SK-N-SH treated with all-trans-retinoic acid at 6 μM for 48 hours (cell line): ENCODE measurements at regions not wholly inside any gene's neighbourhood (a gene's known extent, or its start where the extent isn't known, plus 50 kb on each side); places are given as distances from the start of the nearest gene placed in this dataset.

ENCODE experiments used
- ATAC-seq: fragments of 200-7000 bp; cut with Tn5 transposase; 3 replicates; pipeline ENCODE4 v1.9.1; 2020; ENCODE audit warnings: mild to moderate bottlenecking, moderate library complexity
- ARNTL ChIP-seq: fragments of 450-650 bp; formaldehyde crosslinking; IDR thresholded peaks from 2 replicates; pipeline ENCODE4 v1.5.0; 2020; ENCODE audit warnings: low read depth, mild to moderate bottlenecking, moderate library complexity, borderline replicate concordance
- BACH2 ChIP-seq: fragments of 250-450 bp; sonication (Bioruptor Pico); IDR thresholded peaks from 2 replicates; pipeline ENCODE4 v1.9.0; 2021; ENCODE audit warnings: mild to moderate bottlenecking, borderline replicate concordance
- CREB5 ChIP-seq: fragments of 250-450 bp; sonication (Bioruptor Pico); IDR thresholded peaks from 2 replicates; pipeline ENCODE4 v1.5.1; 2020; ENCODE audit warnings: low read depth, mild to moderate bottlenecking, moderate library complexity
- ESRRG ChIP-seq: fragments of 250-450 bp; sonication (Bioruptor Pico); IDR thresholded peaks from 2 replicates; pipeline ENCODE4 v1.6.1; 2021; ENCODE audit warnings: mild to moderate bottlenecking
- GLIS3 ChIP-seq: fragments of 250-450 bp; sonication (Bioruptor Pico); IDR thresholded peaks from 2 replicates; pipeline ENCODE4 v1.5.0; 2020; ENCODE audit warnings: mild to moderate bottlenecking, moderate library complexity
- OSR1 ChIP-seq: fragments of 250-450 bp; sonication (Bioruptor Pico); IDR thresholded peaks from 2 replicates; pipeline ENCODE4 v1.8.0; 2022; ENCODE audit warnings: moderate library complexity, mild to moderate bottlenecking, inconsistent platforms
- PATZ1 ChIP-seq: fragments of 250-450 bp; sonication (Bioruptor Pico); IDR thresholded peaks from 2 replicates; pipeline ENCODE4 v1.8.0; 2020; ENCODE audit warnings: mild to moderate bottlenecking, moderate library complexity, borderline replicate concordance
- POU6F1 ChIP-seq: fragments of 250-450 bp; sonication (Bioruptor Pico); IDR thresholded peaks from 2 replicates; pipeline ENCODE4 v1.8.0; 2021; ENCODE audit warnings: low read depth, mild to moderate bottlenecking, moderate library complexity, borderline replicate concordance
- PPARA ChIP-seq: fragments of 250-450 bp; sonication (Bioruptor Pico); IDR thresholded peaks from 2 replicates; pipeline ENCODE4 v1.5.0; 2020; ENCODE audit warnings: mild to moderate bottlenecking, borderline replicate concordance
- RARB ChIP-seq: fragments of 250-450 bp; sonication (Bioruptor Pico); IDR thresholded peaks from 2 replicates; pipeline ENCODE4 v1.8.0; 2021; ENCODE audit warnings: mild to moderate bottlenecking, moderate library complexity
- SNAI2 ChIP-seq: fragments of 250-450 bp; sonication (Bioruptor Pico); IDR thresholded peaks from 2 replicates; pipeline ENCODE4 v1.5.0; 2020; ENCODE audit warnings: mild to moderate bottlenecking, moderate library complexity
- TCF4 ChIP-seq: fragments of 250-450 bp; sonication (Bioruptor Pico); IDR thresholded peaks from 2 replicates; pipeline ENCODE4 v1.8.0; 2021; ENCODE audit warnings: mild to moderate bottlenecking, moderate library complexity, borderline replicate concordance
- TSHZ2 ChIP-seq: fragments of 250-450 bp; sonication (Bioruptor Pico); IDR thresholded peaks from 2 replicates; pipeline ENCODE4 v1.5.0; 2020; ENCODE audit warnings: mild to moderate bottlenecking, moderate library complexity
- ZC3H10 ChIP-seq: fragments of 250-450 bp; sonication (Bioruptor Pico); IDR thresholded peaks from 2 replicates; pipeline ENCODE4 v1.5.1; 2021; ENCODE audit warnings: mild to moderate bottlenecking, moderate library complexity
- ZFP3 ChIP-seq: fragments of 250-450 bp; sonication (Bioruptor Pico); IDR thresholded peaks from 2 replicates; pipeline ENCODE4 v1.5.0; 2020; ENCODE audit warnings: mild to moderate bottlenecking, moderate library complexity
- ZNF565 ChIP-seq: fragments of 450-650 bp; formaldehyde crosslinking; conservative IDR thresholded peaks from 2 replicates; pipeline ENCODE4 v1.5.0; 2020; ENCODE audit warnings: low read depth, mild to moderate bottlenecking, moderate library complexity
- ZNF70 ChIP-seq: fragments of 450-650 bp; formaldehyde crosslinking; IDR thresholded peaks from 2 replicates; pipeline ENCODE4 v1.5.0; 2020; ENCODE audit warnings: mild to moderate bottlenecking, moderate library complexity
- ZNF8 ChIP-seq: fragments of 450-650 bp; formaldehyde crosslinking; IDR thresholded peaks from 2 replicates; pipeline ENCODE4 v1.5.0; 2020; ENCODE audit warnings: mild to moderate bottlenecking, moderate library complexity

GRCh38 chr12:131407221-131408035 is 303.5 kb upstream of the SFSWAP start:
- no peak for ATAC-seq
- no peak for TF ChIP-seq GLIS3 (CRISPR knock-in tag)
- TF ChIP-seq ARNTL (CRISPR knock-in tag), result no peak
- no peak for TF ChIP-seq PPARA (CRISPR knock-in tag)
- no peak for TF ChIP-seq ZFP3 (CRISPR knock-in tag)
- TF ChIP-seq ZC3H10, result no peak
- TF ChIP-seq BACH2 (CRISPR knock-in tag), result no peak
- TF ChIP-seq RARB (CRISPR knock-in tag), result no peak
- no peak for TF ChIP-seq OSR1
- TF ChIP-seq CREB5 (CRISPR knock-in tag), result no peak

- TF ChIP-seq TSHZ2 (CRISPR knock-in tag) (no peak), CREB5 (CRISPR knock-in tag) (no peak), ZC3H10 (no peak), ZFP3 (CRISPR knock-in tag) (no peak), ARNTL (CRISPR knock-in tag) (no peak)
Observed at GRCh38 chr12:131408036-131408365, 302.9 kb upstream of the SFSWAP start.

GRCh38 chr12:131408484-131408883 is 302.4 kb upstream of the SFSWAP start:
- TF ChIP-seq PPARA (CRISPR knock-in tag) (no peak), ESRRG (CRISPR knock-in tag) (no peak), BACH2 (CRISPR knock-in tag) (no peak), SNAI2 (CRISPR knock-in tag) (no peak), TCF4 (CRISPR knock-in tag) (no peak), ARNTL (CRISPR knock-in tag) (no peak), TSHZ2 (CRISPR knock-in tag) (no peak), RARB (CRISPR knock-in tag) (no peak), ZNF565 (no peak), ZC3H10 (no peak), PATZ1 (no peak), OSR1 (no peak), ZFP3 (CRISPR knock-in tag) (no peak), POU6F1 (no peak), ZNF8 (CRISPR knock-in tag) (no peak), ZNF70 (CRISPR knock-in tag) (no peak), CREB5 (CRISPR knock-in tag) (no peak)
- no peak for ATAC-seq

More at GRCh38 chr12:131408036-131408365, 302.9 kb upstream of the SFSWAP start:
- no peak for ATAC-seq
